ENCODE measurements at regions not wholly inside any gene's neighbourhood (a gene's known extent, or its start where the extent isn't known, plus 50 kb on each side); places are given as distances from the start of the nearest gene placed in this dataset.

DNA sequence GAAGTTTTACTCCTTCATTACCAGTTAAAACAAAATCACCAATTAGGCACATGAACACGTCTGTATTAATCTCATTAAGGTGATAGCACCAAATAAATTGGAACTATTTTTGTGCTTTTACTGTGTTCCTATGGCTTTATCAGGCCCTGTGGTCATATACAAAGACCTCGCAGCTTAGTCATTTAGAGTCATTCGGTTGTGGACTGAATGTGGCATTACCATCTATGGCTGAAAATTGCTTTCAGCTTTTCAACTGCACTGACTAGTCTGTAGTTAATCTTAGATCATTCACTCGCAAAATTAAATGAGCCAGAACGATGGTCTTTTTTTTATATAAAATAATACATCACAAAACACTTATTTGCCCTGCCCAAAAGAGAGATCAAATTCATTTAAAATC, 601.7 kb downstream of the NR4A2 start:
- H3K36me3 ChIP-seq (ENCODE audit: insufficient read depth) = no peaks in the 10 kb centered on the region
- H3K4me2 ChIP-seq = 0 out of 2 replicates have a peak overlapping the region, but pooled peaks have one; percentile 36
- no peak for ATAC-seq
- H3K4me3 Mint-ChIP-seq = no peak overlapping the region
- no peak overlapping the region for H2AFZ ChIP-seq
- H3K9me2 ChIP-seq (ENCODE audit: insufficient read depth) = no peaks in the 10 kb centered on the region
- H3F3A ChIP-seq (replicated peaks; ENCODE audit: low read depth) = no peaks in the 10 kb centered on the region
- no peak for TF ChIP-seq STAT1 (IDR thresholded peaks at IDR 0.05; ENCODE audit: unreplicated experiment)
- TF ChIP-seq, protein P1, sequence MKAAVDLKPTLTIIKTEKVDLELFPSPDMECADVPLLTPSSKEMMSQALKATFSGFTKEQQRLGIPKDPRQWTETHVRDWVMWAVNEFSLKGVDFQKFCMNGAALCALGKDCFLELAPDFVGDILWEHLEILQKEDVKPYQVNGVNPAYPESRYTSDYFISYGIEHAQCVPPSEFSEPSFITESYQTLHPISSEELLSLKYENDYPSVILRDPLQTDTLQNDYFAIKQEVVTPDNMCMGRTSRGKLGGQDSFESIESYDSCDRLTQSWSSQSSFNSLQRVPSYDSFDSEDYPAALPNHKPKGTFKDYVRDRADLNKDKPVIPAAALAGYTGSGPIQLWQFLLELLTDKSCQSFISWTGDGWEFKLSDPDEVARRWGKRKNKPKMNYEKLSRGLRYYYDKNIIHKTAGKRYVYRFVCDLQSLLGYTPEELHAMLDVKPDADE (IDR thresholded peaks at IDR 0.05) = no peak
- TF ChIP-seq EZH2phosphoT487 (IDR thresholded peaks at IDR 0.05; ENCODE audit: unreplicated experiment) = no peak
- no peak for TF ChIP-seq CREB1 (CRISPR knock-in tag; IDR thresholded peaks at IDR 0.05; ENCODE audit: low read depth)
- no peak for TF ChIP-seq POLR2AphosphoS5 (IDR thresholded peaks at IDR 0.05; ENCODE audit: low read depth)
- no peaks in the 10 kb centered on the region for H3K27me3 Mint-ChIP-seq (ENCODE audit: insufficient read depth, low read depth, poor library complexity)
- no peaks in the 10 kb centered on the region for H3K27me3 ChIP-seq (ENCODE audit: insufficient read depth)
- H3K79me2 ChIP-seq (replicated peaks; ENCODE audit: insufficient read depth) = no peaks in the 10 kb centered on the region
- H3K27ac ChIP-seq (ENCODE audit: low read depth) = no peak overlapping the region
- peaks cover 56% of the 10 kb centered on the region for H3K4me1 ChIP-seq (ENCODE audit: insufficient read depth)
- H3K4me1 Mint-ChIP-seq = peaks cover 56% of the 10 kb centered on the region
- H3K9me3 Mint-ChIP-seq = no peaks in the 10 kb centered on the region
- peak overlapping the region; percentile 74 for H3K27ac Mint-ChIP-seq
- H3K36me3 Mint-ChIP-seq (ENCODE audit: low read depth) = no peaks in the 10 kb centered on the region
- H4K20me1 ChIP-seq (replicated peaks; ENCODE audit: insufficient read depth) = no peaks in the 10 kb centered on the region
- DNase-seq (ENCODE audit: low spot score) = no peak
- H3K4me3 ChIP-seq = no peak overlapping the region

DNA sequence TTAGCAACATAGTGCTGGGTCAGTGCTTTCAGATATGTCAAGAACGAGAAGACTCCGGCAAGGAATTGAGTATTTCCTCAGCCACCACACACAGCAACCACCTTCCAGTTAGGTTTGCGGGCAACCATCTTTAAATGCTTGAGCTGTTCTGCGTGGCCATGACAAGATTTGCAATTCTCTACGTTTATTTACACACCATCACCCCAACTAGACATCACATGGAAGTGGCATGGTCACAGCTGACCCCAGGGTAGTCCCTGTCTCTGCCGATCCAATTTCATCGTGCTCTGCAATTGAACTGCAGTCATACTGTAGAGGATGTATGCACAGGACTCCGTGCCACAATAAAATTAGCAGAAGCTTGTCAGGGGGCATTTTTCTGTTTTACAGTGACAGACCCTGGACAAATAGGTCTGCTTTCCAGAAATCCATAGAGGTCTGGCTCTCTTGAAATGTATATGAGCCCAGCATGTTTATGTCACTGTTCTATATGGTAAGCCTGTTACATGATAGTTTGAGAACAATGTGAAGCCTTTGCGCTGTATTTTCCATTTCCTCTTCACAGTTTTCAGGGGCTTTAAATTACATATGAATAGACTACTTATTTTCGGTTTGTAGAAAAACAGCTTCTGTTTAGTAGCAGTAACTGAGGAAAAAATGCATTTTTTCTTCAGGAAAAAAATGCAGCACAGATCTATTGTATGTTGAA, 605.2 kb downstream of the NR4A2 start:
- Histone ChIP-seq H2AFZ (no peak overlapping the region), H3K4me2 (peak overlapping the region; percentile 36), H3K4me3 (peak overlapping the region; percentile 39), H3K27ac (ENCODE audit: low read depth) (peak overlapping the region; percentile 37), H3K36me3 (ENCODE audit: insufficient read depth) (no peaks in the 10 kb centered on the region), H3K27me3 (ENCODE audit: insufficient read depth) (no peaks in the 10 kb centered on the region), H3K9me2 (ENCODE audit: insufficient read depth) (no peaks in the 10 kb centered on the region), H3F3A (replicated peaks; ENCODE audit: low read depth) (no peaks in the 10 kb centered on the region), H4K20me1 (replicated peaks; ENCODE audit: insufficient read depth) (no peaks in the 10 kb centered on the region), H3K79me2 (replicated peaks; ENCODE audit: insufficient read depth) (no peaks in the 10 kb centered on the region), H3K4me1 (ENCODE audit: insufficient read depth) (peaks cover 56% of the 10 kb centered on the region)
- no peaks in the 10 kb centered on the region for H3K36me3 Mint-ChIP-seq (ENCODE audit: low read depth)
- no peaks in the 10 kb centered on the region for H3K27me3 Mint-ChIP-seq (ENCODE audit: insufficient read depth, low read depth, poor library complexity)
- no peaks in the 10 kb centered on the region for H3K9me3 Mint-ChIP-seq
- peaks cover 55% of the 10 kb centered on the region for H3K4me1 Mint-ChIP-seq
- peak overlapping the region; percentile 49 for H3K4me3 Mint-ChIP-seq
- ATAC-seq = peak; percentile 73
- peak overlapping the region; percentile 95 for H3K27ac Mint-ChIP-seq
- TF ChIP-seq NANOG (IDR thresholded peaks at IDR 0.05; ENCODE audit: borderline replicate concordance) (peak; percentile 79; the same call in 1 of the 2 replicates), EZH2 (IDR thresholded peaks at IDR 0.05; ENCODE audit: low read depth, unreplicated experiment) (no peak), ZNF114 (CRISPR knock-in tag; IDR thresholded peaks at IDR 0.05) (no peak)
- peak; percentile 61 for DNase-seq (ENCODE audit: low spot score)

DNA sequence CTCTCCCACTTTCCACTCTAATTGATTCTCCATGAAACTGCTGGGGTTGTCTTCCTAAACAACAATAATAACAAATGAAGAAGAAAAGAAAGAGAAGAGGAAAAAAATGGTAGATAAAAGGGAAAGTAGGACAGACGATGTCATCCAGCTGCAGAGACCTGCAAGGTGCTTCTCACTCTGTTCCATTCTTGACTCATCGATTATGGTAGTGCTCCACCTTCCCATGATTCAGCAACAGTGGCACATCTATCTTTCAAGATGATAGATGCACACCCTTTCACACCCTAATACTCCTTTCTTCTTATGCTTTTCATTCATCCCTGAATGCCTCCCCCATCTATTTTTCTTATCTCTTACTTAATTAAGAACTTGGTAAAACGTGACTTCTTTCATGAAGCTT, 610.2 kb downstream of the NR4A2 start:
- H3K4me3 Mint-ChIP-seq = no peak overlapping the region
- Histone ChIP-seq H3K4me3 (no peak overlapping the region), H4K20me1 (replicated peaks; ENCODE audit: insufficient read depth) (no peaks in the 10 kb centered on the region), H3F3A (replicated peaks; ENCODE audit: low read depth) (no peaks in the 10 kb centered on the region), H3K27me3 (ENCODE audit: insufficient read depth) (no peaks in the 10 kb centered on the region), H3K79me2 (replicated peaks; ENCODE audit: insufficient read depth) (no peaks in the 10 kb centered on the region), H3K36me3 (ENCODE audit: insufficient read depth) (no peaks in the 10 kb centered on the region), H3K27ac (ENCODE audit: low read depth) (no peak overlapping the region), H3K4me2 (no peak overlapping the region), H2AFZ (no peak overlapping the region), H3K4me1 (ENCODE audit: insufficient read depth) (peaks cover 13% of the 10 kb centered on the region), H3K9me2 (ENCODE audit: insufficient read depth) (no peaks in the 10 kb centered on the region)
- ATAC-seq = no peak
- H3K27me3 Mint-ChIP-seq (ENCODE audit: insufficient read depth, low read depth, poor library complexity) = no peaks in the 10 kb centered on the region
- H3K27ac Mint-ChIP-seq = no peak overlapping the region
- no peaks in the 10 kb centered on the region for H3K36me3 Mint-ChIP-seq (ENCODE audit: low read depth)
- H3K9me3 Mint-ChIP-seq = no peaks in the 10 kb centered on the region
- no peak for DNase-seq (ENCODE audit: low spot score)
- H3K4me1 Mint-ChIP-seq = peaks cover 12% of the 10 kb centered on the region; the same call in 2 of the 3 replicates
- no peak for TF ChIP-seq POLR2AphosphoS5 (IDR thresholded peaks at IDR 0.05; ENCODE audit: low read depth)
- no peak for TF ChIP-seq ZNF331 (CRISPR knock-in tag; IDR thresholded peaks at IDR 0.05; ENCODE audit: low read depth)
- TF ChIP-seq, protein P2, sequence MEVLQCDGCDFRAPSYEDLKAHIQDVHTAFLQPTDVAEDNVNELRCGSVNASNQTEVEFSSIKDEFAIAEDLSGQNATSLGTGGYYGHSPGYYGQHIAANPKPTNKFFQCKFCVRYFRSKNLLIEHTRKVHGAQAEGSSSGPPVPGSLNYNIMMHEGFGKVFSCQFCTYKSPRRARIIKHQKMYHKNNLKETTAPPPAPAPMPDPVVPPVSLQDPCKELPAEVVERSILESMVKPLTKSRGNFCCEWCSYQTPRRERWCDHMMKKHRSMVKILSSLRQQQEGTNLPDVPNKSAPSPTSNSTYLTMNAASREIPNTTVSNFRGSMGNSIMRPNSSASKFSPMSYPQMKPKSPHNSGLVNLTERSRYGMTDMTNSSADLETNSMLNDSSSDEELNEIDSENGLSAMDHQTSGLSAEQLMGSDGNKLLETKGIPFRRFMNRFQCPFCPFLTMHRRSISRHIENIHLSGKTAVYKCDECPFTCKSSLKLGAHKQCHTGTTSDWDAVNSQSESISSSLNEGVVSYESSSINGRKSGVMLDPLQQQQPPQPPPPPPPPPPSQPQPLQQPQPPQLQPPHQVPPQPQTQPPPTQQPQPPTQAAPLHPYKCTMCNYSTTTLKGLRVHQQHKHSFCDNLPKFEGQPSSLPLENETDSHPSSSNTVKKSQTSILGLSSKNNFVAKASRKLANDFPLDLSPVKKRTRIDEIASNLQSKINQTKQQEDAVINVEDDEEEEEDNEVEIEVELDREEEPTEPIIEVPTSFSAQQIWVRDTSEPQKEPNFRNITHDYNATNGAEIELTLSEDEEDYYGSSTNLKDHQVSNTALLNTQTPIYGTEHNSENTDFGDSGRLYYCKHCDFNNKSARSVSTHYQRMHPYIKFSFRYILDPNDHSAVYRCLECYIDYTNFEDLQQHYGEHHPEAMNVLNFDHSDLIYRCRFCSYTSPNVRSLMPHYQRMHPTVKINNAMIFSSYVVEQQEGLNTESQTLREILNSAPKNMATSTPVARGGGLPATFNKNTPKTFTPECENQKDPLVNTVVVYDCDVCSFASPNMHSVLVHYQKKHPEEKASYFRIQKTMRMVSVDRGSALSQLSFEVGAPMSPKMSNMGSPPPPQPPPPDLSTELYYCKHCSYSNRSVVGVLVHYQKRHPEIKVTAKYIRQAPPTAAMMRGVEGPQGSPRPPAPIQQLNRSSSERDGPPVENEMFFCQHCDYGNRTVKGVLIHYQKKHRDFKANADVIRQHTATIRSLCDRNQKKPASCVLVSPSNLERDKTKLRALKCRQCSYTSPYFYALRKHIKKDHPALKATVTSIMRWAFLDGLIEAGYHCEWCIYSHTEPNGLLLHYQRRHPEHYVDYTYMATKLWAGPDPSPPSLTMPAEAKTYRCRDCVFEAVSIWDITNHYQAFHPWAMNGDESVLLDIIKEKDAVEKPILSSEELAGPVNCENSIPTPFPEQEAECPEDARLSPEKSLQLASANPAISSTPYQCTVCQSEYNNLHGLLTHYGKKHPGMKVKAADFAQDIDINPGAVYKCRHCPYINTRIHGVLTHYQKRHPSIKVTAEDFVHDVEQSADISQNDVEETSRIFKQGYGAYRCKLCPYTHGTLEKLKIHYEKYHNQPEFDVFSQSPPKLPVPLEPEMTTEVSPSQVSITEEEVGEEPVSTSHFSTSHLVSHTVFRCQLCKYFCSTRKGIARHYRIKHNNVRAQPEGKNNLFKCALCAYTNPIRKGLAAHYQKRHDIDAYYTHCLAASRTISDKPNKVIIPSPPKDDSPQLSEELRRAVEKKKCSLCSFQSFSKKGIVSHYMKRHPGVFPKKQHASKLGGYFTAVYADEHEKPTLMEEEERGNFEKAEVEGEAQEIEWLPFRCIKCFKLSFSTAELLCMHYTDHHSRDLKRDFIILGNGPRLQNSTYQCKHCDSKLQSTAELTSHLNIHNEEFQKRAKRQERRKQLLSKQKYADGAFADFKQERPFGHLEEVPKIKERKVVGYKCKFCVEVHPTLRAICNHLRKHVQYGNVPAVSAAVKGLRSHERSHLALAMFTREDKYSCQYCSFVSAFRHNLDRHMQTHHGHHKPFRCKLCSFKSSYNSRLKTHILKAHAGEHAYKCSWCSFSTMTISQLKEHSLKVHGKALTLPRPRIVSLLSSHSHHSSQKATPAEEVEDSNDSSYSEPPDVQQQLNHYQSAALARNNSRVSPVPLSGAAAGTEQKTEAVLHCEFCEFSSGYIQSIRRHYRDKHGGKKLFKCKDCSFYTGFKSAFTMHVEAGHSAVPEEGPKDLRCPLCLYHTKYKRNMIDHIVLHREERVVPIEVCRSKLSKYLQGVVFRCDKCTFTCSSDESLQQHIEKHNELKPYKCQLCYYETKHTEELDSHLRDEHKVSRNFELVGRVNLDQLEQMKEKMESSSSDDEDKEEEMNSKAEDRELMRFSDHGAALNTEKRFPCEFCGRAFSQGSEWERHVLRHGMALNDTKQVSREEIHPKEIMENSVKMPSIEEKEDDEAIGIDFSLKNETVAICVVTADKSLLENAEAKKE (CRISPR knock-in tag; IDR thresholded peaks at IDR 0.05) = no peak
- TF ChIP-seq STAT1 (IDR thresholded peaks at IDR 0.05; ENCODE audit: unreplicated experiment) = no peak

All from GM23338 (cell line).